HEK293T (cell line): ENCODE measurements at regions not wholly inside any gene's neighbourhood (a gene's known extent, or its start where the extent isn't known, plus 50 kb on each side); places are given as distances from the start of the nearest gene placed in this dataset.

Source experiments
- BHLHE40 ChIP-seq: fragments of 450-650 bp; IDR thresholded peaks from 2 replicates; pipeline ENCODE4 v1.6.1; 2016; ENCODE audit warnings: mild to moderate bottlenecking, moderate library complexity, borderline replicate concordance
- ELF4 ChIP-seq: fragments of 450-650 bp; IDR thresholded peaks from 2 replicates; pipeline ENCODE4 v1.6.1; 2017; ENCODE audit warnings: antibody characterized with exemption
- FOXK2 ChIP-seq: fragments of 450-650 bp; IDR thresholded peaks from 2 replicates; pipeline ENCODE4 v1.6.1; 2016; ENCODE audit warnings: mild to moderate bottlenecking
- HDGF ChIP-seq: fragments of 450-650 bp; IDR thresholded peaks from 2 replicates; pipeline ENCODE4 v1.6.1; 2017; ENCODE audit warnings: antibody characterized with exemption, borderline replicate concordance
- NFRKB ChIP-seq: fragments of 450-650 bp; IDR thresholded peaks from 2 replicates; pipeline ENCODE4 v1.6.1; 2016; ENCODE audit warnings: mild to moderate bottlenecking, moderate library complexity
- PKNOX1 ChIP-seq: fragments of 450-650 bp; IDR thresholded peaks from 2 replicates; pipeline ENCODE4 v1.6.1; 2016
- ZNF384 ChIP-seq: fragments of 450-650 bp; IDR thresholded peaks from 2 replicates; pipeline ENCODE4 v1.6.1; 2016

- TF ChIP-seq BHLHE40 (no peak), HDGF (no peak), ZNF384 (no peak), ELF4 (no peak), NFRKB (no peak), FOXK2 (no peak), PKNOX1 (no peak)
Measured at GRCh38 chr14:87178277-87178676, 814.7 kb downstream of the GALC start.
